Left lung (tissue), 4 donors: ENCODE measurements at regions not wholly inside any gene's neighbourhood (a gene's known extent, or its start where the extent isn't known, plus 50 kb on each side); places are given as distances from the start of the nearest gene placed in this dataset.

Source experiments
- ATAC-seq: fragments of 200-7000 bp; cut with Tn5 transposase; one replicate; pipeline ENCODE4 v1.9.1; 2020; ENCODE audit warnings: moderate library complexity
- DNase-seq, 4 donors: peaks; one replicate each; pipeline ENCODE4 v3.0.0-alpha.2; 2013 to 2020
- H3K27ac ChIP-seq, 2 donors: fragments of 200-600 bp; sonication (generic) in 1 of 2; one replicate each; pipeline versions ENCODE4 v1.5.0 to v1.8.0; 2020 to 2021
- H3K27me3 ChIP-seq, 2 donors: fragments of 200-600 bp; sonication (generic) in 1 of 2; one replicate each; pipeline versions ENCODE4 v1.5.0 to v1.8.0; 2020 to 2021
- H3K36me3 ChIP-seq, 2 donors: fragments of 200-600 bp; sonication (generic) in 1 of 2; one replicate each; pipeline versions ENCODE4 v1.5.0 to v1.8.0; 2020 to 2021
- H3K4me1 ChIP-seq, 2 donors: fragments of 200-600 bp; one replicate each; pipeline ENCODE4 v1.8.0; 2021
- H3K4me3 ChIP-seq, 2 donors: fragments of 200-600 bp; sonication (generic) in 1 of 2; one replicate each; pipeline versions ENCODE4 v1.5.0 to v1.8.0; 2020 to 2021; ENCODE audit warnings: mild to moderate bottlenecking in 1 of 2
- H3K9me3 ChIP-seq, 2 donors: fragments of 200-600 bp; sonication (generic) in 1 of 2; one replicate each; pipeline versions ENCODE4 v1.5.0 to v1.8.0; 2020 to 2021
- CTCF ChIP-seq, 2 donors: fragments of 200-600 bp; sonication (generic) in 1 of 2; IDR thresholded peaks; one replicate each; pipeline versions ENCODE4 v1.5.0 to v1.8.0; 2021; ENCODE audit warnings: antibody characterized with exemption in 2 of 2
- intact Hi-C, 2 donors: fragments of 100-400 bp; cut with DNase I; formaldehyde crosslinking; loops; one replicate each; pipeline versions ENCODE4 v1.11.2 to v1.14.2; 2022
- donor health status: DM: no; HTN: yes; CAD: no.
- donor health status: DM: no; HTN: no; CAD: no.

DNA sequence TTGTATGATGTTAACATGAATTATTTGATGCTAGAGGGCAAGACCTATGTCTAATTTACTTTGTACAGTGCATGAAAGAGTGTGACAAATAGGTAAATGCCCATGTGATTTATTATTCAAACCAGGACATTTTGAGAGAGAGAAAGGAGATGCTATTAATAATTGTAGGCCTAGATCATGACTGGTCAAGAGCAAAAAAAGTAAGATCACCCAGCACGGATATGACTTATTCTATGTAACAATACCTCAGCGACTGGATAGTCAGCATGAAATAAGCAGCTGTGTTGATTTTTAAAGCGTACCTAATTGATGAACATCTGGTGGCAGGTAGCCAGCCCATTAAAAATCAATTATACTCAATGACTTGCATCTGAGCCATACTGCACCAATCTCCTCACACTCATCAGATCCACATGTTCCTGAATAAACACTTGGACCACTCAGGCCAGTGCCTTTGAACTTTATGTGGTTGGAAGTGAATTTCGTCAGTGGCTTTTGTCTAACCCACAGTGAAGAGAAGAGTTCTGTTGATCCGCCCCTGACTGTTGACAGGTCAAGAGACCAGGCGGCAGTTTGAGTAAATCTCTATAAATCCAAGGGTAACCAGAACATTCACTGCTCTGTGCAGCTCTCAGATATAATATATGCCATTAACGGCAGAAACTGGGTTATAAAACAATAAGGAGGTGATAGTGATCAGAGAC is 435.3 kb downstream of the MDFIC start:
- no peak overlapping the region for H3K4me3 ChIP-seq
- ATAC-seq (no peak), DNase-seq (peak in 2 of 4 donors; percentile 63 to 75)
- H3K4me1 ChIP-seq: no peaks in the 10 kb centered on the region
- H3K27ac ChIP-seq: no peak overlapping the region
- no peaks in the 10 kb centered on the region for H3K36me3 ChIP-seq
- no peaks in the 10 kb centered on the region for H3K9me3 ChIP-seq
- no peak for TF ChIP-seq CTCF (IDR thresholded peaks at IDR 0.05)
- no peaks in the 10 kb centered on the region for H3K27me3 ChIP-seq
- intact Hi-C loops: no loop called here

DNA sequence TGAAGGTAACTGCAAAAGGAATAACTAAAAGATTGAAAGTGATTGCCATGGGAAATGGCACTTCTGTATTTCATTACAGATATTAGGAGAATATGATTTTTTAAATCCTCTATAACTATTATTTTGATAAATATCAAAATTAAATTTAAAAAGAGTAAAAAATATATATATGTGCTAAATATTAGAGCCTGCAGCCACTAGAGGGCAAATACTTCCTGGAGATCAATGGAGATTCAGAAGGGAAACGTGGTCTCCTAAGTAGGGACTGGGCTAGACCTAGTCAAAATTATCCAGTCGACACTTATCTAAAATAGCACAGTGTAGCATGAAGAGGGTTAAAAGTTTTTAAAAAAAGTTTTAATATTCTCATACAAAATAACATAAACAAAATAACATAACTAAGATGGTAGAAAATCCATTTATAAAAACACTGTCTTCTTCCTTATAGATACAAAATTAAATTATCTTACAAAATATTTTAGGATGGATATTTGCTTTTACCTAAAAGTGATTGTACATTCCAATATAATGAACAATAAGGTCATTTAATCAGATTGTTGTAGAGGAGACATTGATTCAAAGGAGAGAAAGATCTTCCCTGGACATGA is 434.3 kb downstream of the MDFIC start:
- DNase-seq (no peak), ATAC-seq (no peak)
- intact Hi-C loops: no loop called here
- H3K4me1 ChIP-seq: no peaks in the 10 kb centered on the region
- H3K9me3 ChIP-seq: no peaks in the 10 kb centered on the region
- H3K4me3 ChIP-seq: no peak overlapping the region
- H3K36me3 ChIP-seq: no peaks in the 10 kb centered on the region
- no peak overlapping the region for H3K27ac ChIP-seq
- TF ChIP-seq CTCF (IDR thresholded peaks at IDR 0.05): peak in 1 of 2 donors; percentile 35
- no peaks in the 10 kb centered on the region for H3K27me3 ChIP-seq

DNA sequence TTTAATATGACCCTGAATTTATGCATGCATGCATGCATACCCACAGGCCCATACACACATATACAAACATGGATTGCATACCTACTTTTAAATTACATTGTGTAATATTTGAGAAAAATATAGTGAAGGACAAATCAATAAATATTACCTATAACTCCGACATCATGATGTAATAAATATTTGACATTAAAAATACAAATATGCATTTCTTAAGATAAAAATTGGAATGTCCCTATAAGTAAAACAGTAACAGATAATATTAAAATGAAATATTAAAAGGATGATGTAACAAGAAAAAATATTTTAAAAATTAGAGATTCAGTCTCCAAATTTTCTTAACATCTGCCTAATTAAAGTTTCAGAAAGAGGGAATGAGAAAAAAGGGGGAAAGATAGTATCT is 433.0 kb downstream of the MDFIC start:
- no peak overlapping the region for H3K4me3 ChIP-seq
- no peaks in the 10 kb centered on the region for H3K9me3 ChIP-seq
- H3K27ac ChIP-seq: no peak overlapping the region
- intact Hi-C loops: no loop called here
- no peak for DNase-seq
- no peaks in the 10 kb centered on the region for H3K4me1 ChIP-seq
- no peaks in the 10 kb centered on the region for H3K27me3 ChIP-seq
- no peaks in the 10 kb centered on the region for H3K36me3 ChIP-seq
- TF ChIP-seq CTCF (IDR thresholded peaks at IDR 0.05): no peak
- no peak for ATAC-seq

- no peak for DNase-seq
- intact Hi-C loops: no loop called here
Measured at GRCh38 chr7:115352375-115352774, 430.5 kb downstream of the MDFIC start.

More at GRCh38 chr7:115352375-115352774, 430.5 kb downstream of the MDFIC start:
- ATAC-seq: no peak
- no peaks in the 10 kb centered on the region for H3K36me3 ChIP-seq
- no peaks in the 10 kb centered on the region for H3K27me3 ChIP-seq
- no peak for TF ChIP-seq CTCF (IDR thresholded peaks at IDR 0.05)
- no peak overlapping the region for H3K27ac ChIP-seq
- H3K9me3 ChIP-seq: no peaks in the 10 kb centered on the region
- no peak overlapping the region for H3K4me3 ChIP-seq
- no peaks in the 10 kb centered on the region for H3K4me1 ChIP-seq
